Hepatocyte (in vitro differentiated cells): ENCODE measurements at regions not wholly inside any gene's neighbourhood (a gene's known extent, or its start where the extent isn't known, plus 50 kb on each side); places are given as distances from the start of the nearest gene placed in this dataset.
A peak's percentile ranks its signal among the peaks of the same experiment; 100 is the strongest.

Source experiments
- DNase-seq: peaks from one replicate; pipeline ENCODE4 v3.0.0-alpha.2; 2016; ENCODE audit warnings: low spot score
- H2AFZ ChIP-seq: fragments of 200-600 bp; sonication (generic); 2 replicates; pipeline ENCODE4 v1.6.0; 2016; ENCODE audit warnings: antibody characterized with exemption, mild to moderate bottlenecking
- H3K27ac ChIP-seq: fragments of 200-600 bp; sonication (generic); 2 replicates; pipeline ENCODE4 v1.5.1; 2016; ENCODE audit warnings: mild to moderate bottlenecking
- H3K27me3 ChIP-seq: fragments of 200-600 bp; sonication (generic); 2 replicates; pipeline ENCODE4 v1.6.1; 2016
- H3K36me3 ChIP-seq: fragments of 200-600 bp; sonication (generic); replicated peaks from 2 replicates; pipeline ENCODE4 v1.5.1; 2016; ENCODE audit warnings: low read depth; ENCODE audit not compliant: insufficient read depth
- H3K4me1 ChIP-seq: fragments of 200-600 bp; sonication (generic); 2 replicates; pipeline ENCODE4 v1.5.1; 2016; ENCODE audit warnings: mild to moderate bottlenecking, moderate library complexity; ENCODE audit not compliant: insufficient read depth
- H3K4me2 ChIP-seq: fragments of 200-600 bp; sonication (generic); 2 replicates; pipeline ENCODE4 v1.6.0; 2016
- H3K4me3 ChIP-seq: fragments of 200-600 bp; sonication (generic); 2 replicates; pipeline ENCODE4 v1.5.1; 2016; ENCODE audit warnings: mild to moderate bottlenecking
- H3K79me2 ChIP-seq: fragments of 200-600 bp; sonication (generic); 2 replicates; pipeline ENCODE4 v1.6.0; 2017; ENCODE audit warnings: mild to moderate bottlenecking
- H3K9me2 ChIP-seq: fragments of 200-600 bp; sonication (generic); replicated peaks from 2 replicates; pipeline ENCODE4 v1.6.0; 2017; ENCODE audit warnings: mild to moderate bottlenecking; ENCODE audit not compliant: insufficient read depth
- H3K9me3 ChIP-seq: fragments of 200-600 bp; sonication (generic); 2 replicates; pipeline ENCODE4 v1.5.1; 2016; ENCODE audit warnings: low read depth, mild to moderate bottlenecking
- H4K20me1 ChIP-seq: fragments of 200-600 bp; sonication (generic); 2 replicates; pipeline ENCODE4 v1.6.0; 2016; ENCODE audit warnings: mild to moderate bottlenecking; ENCODE audit not compliant: insufficient read depth, poor library complexity, severe bottlenecking
- EZH2 ChIP-seq: fragments of 200-600 bp; sonication (generic); IDR thresholded peaks from 2 replicates; pipeline ENCODE4 v1.6.1; 2016; ENCODE audit warnings: antibody characterized with exemption, mild to moderate bottlenecking, borderline replicate concordance
- EZH2phosphoT487 ChIP-seq: fragments of 200-600 bp; sonication (generic); IDR thresholded peaks from one replicate; pipeline ENCODE4 v1.6.1; 2018; ENCODE audit warnings: antibody characterized with exemption, mild to moderate bottlenecking, low read depth, moderate library complexity; ENCODE audit not compliant: unreplicated experiment, severe bottlenecking
- WGBS: methylation state at CpG from one replicate; pipeline ENCODE4 v1.1.6; 2016; ENCODE audit warnings: low lambda C conversion rate; ENCODE audit errors: missing lambda C conversion rate; 5-methylcytosine and 5-hydroxymethylcytosine counted together
- TF ChIP-seq, protein P1 (sequence below): fragments of 200-600 bp; sonication (generic); IDR thresholded peaks from 2 replicates; pipeline ENCODE4 v1.5.1; 2016; ENCODE audit warnings: antibody characterized with exemption, mild to moderate bottlenecking; ENCODE audit not compliant: poor library complexity

DNA sequence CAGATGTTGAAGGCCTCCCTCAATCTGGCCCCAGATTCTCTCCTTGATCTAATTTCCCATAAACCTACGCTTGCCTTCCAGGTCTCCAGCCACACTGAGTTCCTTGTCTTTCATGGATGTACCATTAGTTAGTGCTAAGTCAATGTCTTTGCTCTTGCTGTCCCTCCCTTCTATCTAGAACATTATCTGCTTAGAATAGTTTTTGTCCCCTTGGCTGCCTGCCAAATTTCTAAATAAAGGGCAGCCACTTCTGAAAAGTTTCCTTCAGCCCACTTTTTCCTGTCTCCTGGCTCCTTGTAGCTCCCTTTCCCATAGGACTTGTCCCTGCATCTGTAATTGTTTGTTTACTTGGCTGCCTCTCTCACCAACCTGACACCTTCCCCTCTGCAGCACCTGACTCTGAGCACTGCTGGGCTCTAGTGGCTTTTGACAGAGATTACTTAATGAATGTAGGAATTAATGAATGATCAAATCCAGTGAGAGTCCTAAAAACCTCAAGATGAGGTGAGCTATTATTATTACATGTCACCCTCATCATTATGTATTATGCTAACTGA is 58.3 kb downstream of the CXCL12 start:
- Histone ChIP-seq H3K4me1 (peaks cover 8% of the 10 kb centered on the region), H3K36me3 (no peaks in the 10 kb centered on the region), H4K20me1 (no peaks in the 10 kb centered on the region), H3K79me2 (no peaks in the 10 kb centered on the region), H2AFZ (no peak overlapping the region), H3K9me3 (no peaks in the 10 kb centered on the region), H3K4me3 (no peak overlapping the region), H3K9me2 (no peaks in the 10 kb centered on the region), H3K27ac (no peak overlapping the region), H3K27me3 (no peaks in the 10 kb centered on the region), H3K4me2 (no peak overlapping the region)
- 95% methylated on average over 1 of the region's 1 CpG for WGBS
- no peak for DNase-seq
- TF ChIP-seq EZH2phosphoT487: no peak
- TF ChIP-seq, protein P1, sequence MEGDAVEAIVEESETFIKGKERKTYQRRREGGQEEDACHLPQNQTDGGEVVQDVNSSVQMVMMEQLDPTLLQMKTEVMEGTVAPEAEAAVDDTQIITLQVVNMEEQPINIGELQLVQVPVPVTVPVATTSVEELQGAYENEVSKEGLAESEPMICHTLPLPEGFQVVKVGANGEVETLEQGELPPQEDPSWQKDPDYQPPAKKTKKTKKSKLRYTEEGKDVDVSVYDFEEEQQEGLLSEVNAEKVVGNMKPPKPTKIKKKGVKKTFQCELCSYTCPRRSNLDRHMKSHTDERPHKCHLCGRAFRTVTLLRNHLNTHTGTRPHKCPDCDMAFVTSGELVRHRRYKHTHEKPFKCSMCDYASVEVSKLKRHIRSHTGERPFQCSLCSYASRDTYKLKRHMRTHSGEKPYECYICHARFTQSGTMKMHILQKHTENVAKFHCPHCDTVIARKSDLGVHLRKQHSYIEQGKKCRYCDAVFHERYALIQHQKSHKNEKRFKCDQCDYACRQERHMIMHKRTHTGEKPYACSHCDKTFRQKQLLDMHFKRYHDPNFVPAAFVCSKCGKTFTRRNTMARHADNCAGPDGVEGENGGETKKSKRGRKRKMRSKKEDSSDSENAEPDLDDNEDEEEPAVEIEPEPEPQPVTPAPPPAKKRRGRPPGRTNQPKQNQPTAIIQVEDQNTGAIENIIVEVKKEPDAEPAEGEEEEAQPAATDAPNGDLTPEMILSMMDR: no peak
- TF ChIP-seq EZH2: no peak

DNA sequence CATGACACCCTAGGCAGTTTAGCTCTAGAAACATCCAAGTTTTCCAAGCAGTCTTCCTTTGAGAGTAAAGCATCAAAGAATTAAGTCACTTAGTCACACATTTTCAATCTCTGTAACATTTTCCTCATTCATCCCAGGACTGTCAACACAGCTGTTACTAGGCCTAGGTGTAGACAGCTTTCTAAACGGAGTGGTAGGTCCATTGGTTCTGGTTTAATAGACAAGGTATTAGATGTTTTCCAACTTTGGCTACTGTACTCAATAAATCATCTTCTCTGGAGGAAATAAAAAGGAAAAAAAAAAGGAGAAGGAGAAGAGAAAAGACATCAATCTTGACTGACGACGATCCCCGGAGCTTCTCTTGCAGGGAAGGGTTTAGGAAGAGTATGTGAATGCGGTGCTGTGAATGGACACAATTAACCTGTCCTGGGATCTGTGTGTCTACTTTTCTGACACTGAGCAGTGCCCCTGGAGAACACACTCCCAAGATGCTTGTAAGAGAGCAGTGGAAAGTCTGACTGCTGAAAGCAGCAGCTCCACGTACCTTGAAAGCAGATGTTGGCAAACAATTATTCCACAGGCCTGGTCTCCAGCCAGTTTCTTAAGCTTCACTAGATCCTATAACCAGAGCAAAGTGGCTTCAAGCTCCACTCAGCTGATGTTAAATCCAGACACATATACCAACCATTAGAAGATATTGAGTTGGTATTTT is 59.1 kb downstream of the CXCL12 start:
- no peaks in the 10 kb centered on the region for H3K79me2 ChIP-seq
- TF ChIP-seq, protein P1: no peak
- no peak for TF ChIP-seq EZH2phosphoT487
- no peak for TF ChIP-seq EZH2
- WGBS: 56% methylated on average over 6 of the region's 6 CpGs
- no peaks in the 10 kb centered on the region for H4K20me1 ChIP-seq
- no peaks in the 10 kb centered on the region for H3K9me2 ChIP-seq
- H3K27me3 ChIP-seq: no peaks in the 10 kb centered on the region
- peaks cover 8% of the 10 kb centered on the region for H3K4me1 ChIP-seq
- no peaks in the 10 kb centered on the region for H3K36me3 ChIP-seq
- H3K4me3 ChIP-seq: no peak overlapping the region
- DNase-seq: no peak
- no peaks in the 10 kb centered on the region for H3K9me3 ChIP-seq
- H2AFZ ChIP-seq: no peak overlapping the region
- peak overlapping the region; percentile 3 for H3K27ac ChIP-seq
- H3K4me2 ChIP-seq: no peak overlapping the region

DNA sequence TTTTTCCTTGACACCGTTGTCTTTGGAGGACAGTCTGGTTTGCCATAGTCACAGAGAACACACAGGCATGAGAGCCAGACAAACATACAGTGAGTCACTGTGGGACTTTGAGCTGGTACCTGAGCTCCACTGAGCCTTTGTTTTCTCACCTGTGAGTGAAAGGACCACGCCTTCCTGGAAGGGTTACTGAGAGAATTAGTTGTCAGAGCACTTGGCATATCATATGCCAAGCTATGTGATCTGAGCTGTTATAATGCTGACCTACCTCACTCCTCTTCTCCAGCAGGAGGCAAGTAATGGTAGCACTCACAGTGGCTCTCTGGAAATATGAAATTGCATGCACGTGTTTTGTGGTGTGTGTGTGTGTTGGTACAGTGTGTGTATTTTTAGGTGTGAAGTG is 59.7 kb downstream of the CXCL12 start:
- Histone ChIP-seq H3K4me3 (no peak overlapping the region), H4K20me1 (no peaks in the 10 kb centered on the region), H3K4me2 (no peak overlapping the region), H3K27me3 (no peaks in the 10 kb centered on the region), H3K9me2 (no peaks in the 10 kb centered on the region), H3K36me3 (no peaks in the 10 kb centered on the region), H2AFZ (no peak overlapping the region), H3K27ac (peak overlapping the region; percentile 3), H3K9me3 (no peaks in the 10 kb centered on the region), H3K4me1 (peaks cover 8% of the 10 kb centered on the region), H3K79me2 (no peaks in the 10 kb centered on the region)
- 57% methylated on average over 3 of the region's 3 CpGs for WGBS
- TF ChIP-seq, protein P1: no peak
- TF ChIP-seq EZH2 (no peak), EZH2phosphoT487 (no peak)
- peak; percentile 80 for DNase-seq
